ENCODE measurements at regions not wholly inside any gene's neighbourhood (a gene's known extent, or its start where the extent isn't known, plus 50 kb on each side); places are given as distances from the start of the nearest gene placed in this dataset.

DNA sequence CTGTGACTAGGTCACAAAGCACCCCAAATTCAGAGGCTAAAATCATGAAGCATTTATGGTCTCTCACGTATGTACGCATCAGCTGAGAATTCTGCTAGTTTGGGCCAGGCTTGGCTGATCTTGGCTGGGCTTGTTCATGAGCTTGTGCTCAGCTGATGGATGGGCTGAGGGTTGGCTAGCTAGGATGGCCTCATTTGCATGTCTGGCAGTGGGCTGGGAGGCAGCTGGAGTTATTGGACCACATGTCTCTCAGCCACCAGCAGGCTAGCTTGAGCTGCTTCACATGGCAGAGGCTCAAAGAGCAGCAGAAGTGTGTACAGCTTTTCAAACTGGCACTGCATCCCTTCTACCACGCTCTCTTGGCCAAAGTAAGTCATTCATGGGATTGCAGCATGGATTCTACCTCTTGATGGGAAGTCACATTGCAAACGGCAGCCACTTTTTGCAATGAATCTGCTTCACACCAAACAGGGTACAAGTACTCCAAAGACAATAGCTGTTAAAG, 770.3 kb downstream of the TYW1 start:
- H3K36me3 ChIP-seq (ENCODE audit: insufficient read depth), result peaks cover 4% of the 10 kb centered on the region; the same call in 1 of the 2 replicates
- Mint-ChIP-seq H3K27ac (no peak overlapping the region), H3K27me3 (ENCODE audit: insufficient read depth, low read depth, poor library complexity) (peaks cover 10% of the 10 kb centered on the region), H3K4me3 (no peak overlapping the region), H3K9me3 (peaks cover 96% of the 10 kb centered on the region), H3K4me1 (no peaks in the 10 kb centered on the region), H3K36me3 (ENCODE audit: low read depth) (peaks cover 42% of the 10 kb centered on the region)
- H3F3A ChIP-seq (replicated peaks; ENCODE audit: low read depth), result no peaks in the 10 kb centered on the region
- no peak overlapping the region for H2AFZ ChIP-seq
- ATAC-seq (no peak), DNase-seq (ENCODE audit: low spot score) (no peak)
- no peaks in the 10 kb centered on the region for H4K20me1 ChIP-seq (replicated peaks; ENCODE audit: insufficient read depth)
- no peak for TF ChIP-seq ETS1 (IDR thresholded peaks at IDR 0.05)
- no peaks in the 10 kb centered on the region for H3K79me2 ChIP-seq (replicated peaks; ENCODE audit: insufficient read depth)
- no peaks in the 10 kb centered on the region for H3K27me3 ChIP-seq (ENCODE audit: insufficient read depth)
- H3K4me3 ChIP-seq, result no peak overlapping the region
- H3K4me1 ChIP-seq (ENCODE audit: insufficient read depth), result no peaks in the 10 kb centered on the region
- H3K27ac ChIP-seq (ENCODE audit: low read depth), result no peak overlapping the region
- H3K4me2 ChIP-seq, result no peak overlapping the region
- no peaks in the 10 kb centered on the region for H3K9me2 ChIP-seq (ENCODE audit: insufficient read depth)

- H3K4me2 ChIP-seq, result no peak overlapping the region
- ATAC-seq, result no peak
- no peak for TF ChIP-seq EZH2 (IDR thresholded peaks at IDR 0.05; ENCODE audit: low read depth, unreplicated experiment)
- no peak for TF ChIP-seq ZNF331 (CRISPR knock-in tag; IDR thresholded peaks at IDR 0.05; ENCODE audit: low read depth)
- no peak for TF ChIP-seq ETS1 (IDR thresholded peaks at IDR 0.05)
- no peak for TF ChIP-seq NANOG (IDR thresholded peaks at IDR 0.05; ENCODE audit: borderline replicate concordance)
- TF ChIP-seq, protein P1, sequence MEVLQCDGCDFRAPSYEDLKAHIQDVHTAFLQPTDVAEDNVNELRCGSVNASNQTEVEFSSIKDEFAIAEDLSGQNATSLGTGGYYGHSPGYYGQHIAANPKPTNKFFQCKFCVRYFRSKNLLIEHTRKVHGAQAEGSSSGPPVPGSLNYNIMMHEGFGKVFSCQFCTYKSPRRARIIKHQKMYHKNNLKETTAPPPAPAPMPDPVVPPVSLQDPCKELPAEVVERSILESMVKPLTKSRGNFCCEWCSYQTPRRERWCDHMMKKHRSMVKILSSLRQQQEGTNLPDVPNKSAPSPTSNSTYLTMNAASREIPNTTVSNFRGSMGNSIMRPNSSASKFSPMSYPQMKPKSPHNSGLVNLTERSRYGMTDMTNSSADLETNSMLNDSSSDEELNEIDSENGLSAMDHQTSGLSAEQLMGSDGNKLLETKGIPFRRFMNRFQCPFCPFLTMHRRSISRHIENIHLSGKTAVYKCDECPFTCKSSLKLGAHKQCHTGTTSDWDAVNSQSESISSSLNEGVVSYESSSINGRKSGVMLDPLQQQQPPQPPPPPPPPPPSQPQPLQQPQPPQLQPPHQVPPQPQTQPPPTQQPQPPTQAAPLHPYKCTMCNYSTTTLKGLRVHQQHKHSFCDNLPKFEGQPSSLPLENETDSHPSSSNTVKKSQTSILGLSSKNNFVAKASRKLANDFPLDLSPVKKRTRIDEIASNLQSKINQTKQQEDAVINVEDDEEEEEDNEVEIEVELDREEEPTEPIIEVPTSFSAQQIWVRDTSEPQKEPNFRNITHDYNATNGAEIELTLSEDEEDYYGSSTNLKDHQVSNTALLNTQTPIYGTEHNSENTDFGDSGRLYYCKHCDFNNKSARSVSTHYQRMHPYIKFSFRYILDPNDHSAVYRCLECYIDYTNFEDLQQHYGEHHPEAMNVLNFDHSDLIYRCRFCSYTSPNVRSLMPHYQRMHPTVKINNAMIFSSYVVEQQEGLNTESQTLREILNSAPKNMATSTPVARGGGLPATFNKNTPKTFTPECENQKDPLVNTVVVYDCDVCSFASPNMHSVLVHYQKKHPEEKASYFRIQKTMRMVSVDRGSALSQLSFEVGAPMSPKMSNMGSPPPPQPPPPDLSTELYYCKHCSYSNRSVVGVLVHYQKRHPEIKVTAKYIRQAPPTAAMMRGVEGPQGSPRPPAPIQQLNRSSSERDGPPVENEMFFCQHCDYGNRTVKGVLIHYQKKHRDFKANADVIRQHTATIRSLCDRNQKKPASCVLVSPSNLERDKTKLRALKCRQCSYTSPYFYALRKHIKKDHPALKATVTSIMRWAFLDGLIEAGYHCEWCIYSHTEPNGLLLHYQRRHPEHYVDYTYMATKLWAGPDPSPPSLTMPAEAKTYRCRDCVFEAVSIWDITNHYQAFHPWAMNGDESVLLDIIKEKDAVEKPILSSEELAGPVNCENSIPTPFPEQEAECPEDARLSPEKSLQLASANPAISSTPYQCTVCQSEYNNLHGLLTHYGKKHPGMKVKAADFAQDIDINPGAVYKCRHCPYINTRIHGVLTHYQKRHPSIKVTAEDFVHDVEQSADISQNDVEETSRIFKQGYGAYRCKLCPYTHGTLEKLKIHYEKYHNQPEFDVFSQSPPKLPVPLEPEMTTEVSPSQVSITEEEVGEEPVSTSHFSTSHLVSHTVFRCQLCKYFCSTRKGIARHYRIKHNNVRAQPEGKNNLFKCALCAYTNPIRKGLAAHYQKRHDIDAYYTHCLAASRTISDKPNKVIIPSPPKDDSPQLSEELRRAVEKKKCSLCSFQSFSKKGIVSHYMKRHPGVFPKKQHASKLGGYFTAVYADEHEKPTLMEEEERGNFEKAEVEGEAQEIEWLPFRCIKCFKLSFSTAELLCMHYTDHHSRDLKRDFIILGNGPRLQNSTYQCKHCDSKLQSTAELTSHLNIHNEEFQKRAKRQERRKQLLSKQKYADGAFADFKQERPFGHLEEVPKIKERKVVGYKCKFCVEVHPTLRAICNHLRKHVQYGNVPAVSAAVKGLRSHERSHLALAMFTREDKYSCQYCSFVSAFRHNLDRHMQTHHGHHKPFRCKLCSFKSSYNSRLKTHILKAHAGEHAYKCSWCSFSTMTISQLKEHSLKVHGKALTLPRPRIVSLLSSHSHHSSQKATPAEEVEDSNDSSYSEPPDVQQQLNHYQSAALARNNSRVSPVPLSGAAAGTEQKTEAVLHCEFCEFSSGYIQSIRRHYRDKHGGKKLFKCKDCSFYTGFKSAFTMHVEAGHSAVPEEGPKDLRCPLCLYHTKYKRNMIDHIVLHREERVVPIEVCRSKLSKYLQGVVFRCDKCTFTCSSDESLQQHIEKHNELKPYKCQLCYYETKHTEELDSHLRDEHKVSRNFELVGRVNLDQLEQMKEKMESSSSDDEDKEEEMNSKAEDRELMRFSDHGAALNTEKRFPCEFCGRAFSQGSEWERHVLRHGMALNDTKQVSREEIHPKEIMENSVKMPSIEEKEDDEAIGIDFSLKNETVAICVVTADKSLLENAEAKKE (CRISPR knock-in tag; IDR thresholded peaks at IDR 0.05), result no peak
- no peak for TF ChIP-seq POLR2AphosphoS5 (IDR thresholded peaks at IDR 0.05; ENCODE audit: low read depth)
- TF ChIP-seq CTCF (conservative IDR thresholded peaks at IDR 0.05; ENCODE audit: low read depth in 2 of 2), result no peak
- TF ChIP-seq EZH2phosphoT487 (IDR thresholded peaks at IDR 0.05; ENCODE audit: unreplicated experiment), result no peak
These were observed 775.4 kb downstream of the TYW1 start for GRCh38 chr7:67771846-67772605.

More at GRCh38 chr7:67771846-67772605, 775.4 kb downstream of the TYW1 start:
- H3K79me2 ChIP-seq (replicated peaks; ENCODE audit: insufficient read depth), result no peaks in the 10 kb centered on the region
- H3K9me3 Mint-ChIP-seq, result peaks cover 97% of the 10 kb centered on the region
- no peaks in the 10 kb centered on the region for H4K20me1 ChIP-seq (replicated peaks; ENCODE audit: insufficient read depth)
- H3K27ac ChIP-seq (ENCODE audit: low read depth), result no peak overlapping the region
- peaks cover 58% of the 10 kb centered on the region for H3K36me3 Mint-ChIP-seq (ENCODE audit: low read depth)
- peaks cover 6% of the 10 kb centered on the region; the same call in 1 of the 2 replicates for H3K36me3 ChIP-seq (ENCODE audit: insufficient read depth)
- no peak overlapping the region for H2AFZ ChIP-seq
- peaks cover 14% of the 10 kb centered on the region for H3K27me3 Mint-ChIP-seq (ENCODE audit: insufficient read depth, low read depth, poor library complexity)
- no peak overlapping the region for H3K27ac Mint-ChIP-seq
- DNase-seq (ENCODE audit: low spot score), result no peak
- no peaks in the 10 kb centered on the region for H3K27me3 ChIP-seq (ENCODE audit: insufficient read depth)
- no peaks in the 10 kb centered on the region for H3K9me2 ChIP-seq (ENCODE audit: insufficient read depth)
- no peaks in the 10 kb centered on the region for H3K4me1 ChIP-seq (ENCODE audit: insufficient read depth)
- H3K4me3 ChIP-seq, result no peak overlapping the region
- no peaks in the 10 kb centered on the region for H3K4me1 Mint-ChIP-seq
- no peaks in the 10 kb centered on the region for H3F3A ChIP-seq (replicated peaks; ENCODE audit: low read depth)
- H3K4me3 Mint-ChIP-seq, result no peak overlapping the region
